Liver (tissue), 7 donors: ENCODE measurements at regions not wholly inside any gene's neighbourhood (a gene's known extent, or its start where the extent isn't known, plus 50 kb on each side); places are given as distances from the start of the nearest gene placed in this dataset.

Source experiments
- DNase-seq: peaks from one replicate; pipeline ENCODE4 v3.0.0-alpha.2; 2017; ENCODE audit warnings: low spot score
- H3K27ac ChIP-seq, 2 donors: one replicate each; pipeline ENCODE4 v1.7.0; 2013; ENCODE audit warnings: inconsistent platforms in 2 of 2, low read length in 2 of 2, control low read depth in 1 of 2, low read depth in 1 of 2, mild to moderate bottlenecking in 1 of 2
- H3K27me3 ChIP-seq, 4 donors: one replicate each; pipeline versions ENCODE4 v1.6.1 to v1.7.0; 2013; ENCODE audit warnings: low read length in 3 of 4, inconsistent platforms in 1 of 4, mild to moderate bottlenecking in 1 of 4, moderate library complexity in 1 of 4; ENCODE audit not compliant: control insufficient read depth in 4 of 4, insufficient read depth in 4 of 4
- H3K36me3 ChIP-seq, 4 donors: one replicate each; pipeline versions ENCODE4 v1.6.1 to v1.7.0; 2013; ENCODE audit warnings: low read length in 3 of 4, mild to moderate bottlenecking in 3 of 4, low read depth in 1 of 4, moderate library complexity in 1 of 4; ENCODE audit not compliant: control insufficient read depth in 4 of 4, insufficient read depth in 3 of 4
- H3K4me1 ChIP-seq, 4 donors: one replicate each; pipeline versions ENCODE4 v1.6.1 to v1.7.0; 2013; ENCODE audit warnings: low read length in 3 of 4, mild to moderate bottlenecking in 3 of 4, moderate library complexity in 1 of 4; ENCODE audit not compliant: control insufficient read depth in 4 of 4, insufficient read depth in 4 of 4
- H3K4me3 ChIP-seq, 3 donors: one replicate each; pipeline versions ENCODE4 v1.6.1 to v1.7.0; 2013; ENCODE audit warnings: low read length in 3 of 3, control low read depth in 1 of 3, low read depth in 1 of 3, mild to moderate bottlenecking in 1 of 3
- H3K9ac ChIP-seq, 2 donors: one replicate each; pipeline ENCODE4 v1.7.0; 2013; ENCODE audit warnings: low read length in 2 of 2, mild to moderate bottlenecking in 2 of 2, moderate library complexity in 2 of 2, control low read depth in 1 of 2, low read depth in 1 of 2
- H3K9me3 ChIP-seq, 4 donors: one replicate each; pipeline versions ENCODE4 v1.6.1 to v1.7.0; 2013; ENCODE audit warnings: low read length in 3 of 4; ENCODE audit not compliant: control insufficient read depth in 4 of 4
- CTCF ChIP-seq: fragments of 150-350 bp; IDR thresholded peaks from 2 replicates; pipeline ENCODE4 v1.5.1; 2017; ENCODE audit warnings: improper control_type of control experiment, low read depth, low read length; ENCODE audit not compliant: missing input control
- REST ChIP-seq: IDR thresholded peaks from 2 replicates; pipeline ENCODE4 v1.6.1; 2016; ENCODE audit warnings: antibody characterized with exemption, mild to moderate bottlenecking
- ZBTB33 ChIP-seq: IDR thresholded peaks from 2 replicates; pipeline ENCODE4 v1.6.1; 2016; ENCODE audit warnings: antibody characterized with exemption
- WGBS: extraction: QIAGEN DNeasy Blood & Tissue Kit; methylation state at CpG from one replicate; pipeline ENCODE4 v1.1.7; 2013; 5-methylcytosine and 5-hydroxymethylcytosine counted together
- donor health status: healthy.
- donor health status: healthy.
- donor health status: healthy.
- donor health status: healthy.

- no peak for DNase-seq
- 15% methylated on average over 1 of the region's 1 CpG for WGBS
Measured at GRCh38 chr20:17083738-17084137, 143.1 kb upstream of the PCSK2 start.

More at GRCh38 chr20:17083738-17084137, 143.1 kb upstream of the PCSK2 start:
- Histone ChIP-seq H3K36me3 (no peaks in the 10 kb centered on the region), H3K4me3 (no peak overlapping the region), H3K27me3 (no peaks in the 10 kb centered on the region), H3K27ac (no peak overlapping the region), H3K9ac (no peak overlapping the region), H3K9me3 (no peaks in the 10 kb centered on the region), H3K4me1 (no peaks in the 10 kb centered on the region)
- TF ChIP-seq CTCF = no peak
- TF ChIP-seq REST = peak; percentile 71
- no peak for TF ChIP-seq ZBTB33
